NCI-H1694 treated with DMSO at 0.1 percent for 48 hours (cell line): ENCODE measurements at regions not wholly inside any gene's neighbourhood (a gene's known extent, or its start where the extent isn't known, plus 50 kb on each side); places are given as distances from the start of the nearest gene placed in this dataset.

ENCODE experiments used
- DNase-seq: peaks from one replicate; lab custom pipeline; 2025; lab: John Stamatoyannopoulos, UW

DNA sequence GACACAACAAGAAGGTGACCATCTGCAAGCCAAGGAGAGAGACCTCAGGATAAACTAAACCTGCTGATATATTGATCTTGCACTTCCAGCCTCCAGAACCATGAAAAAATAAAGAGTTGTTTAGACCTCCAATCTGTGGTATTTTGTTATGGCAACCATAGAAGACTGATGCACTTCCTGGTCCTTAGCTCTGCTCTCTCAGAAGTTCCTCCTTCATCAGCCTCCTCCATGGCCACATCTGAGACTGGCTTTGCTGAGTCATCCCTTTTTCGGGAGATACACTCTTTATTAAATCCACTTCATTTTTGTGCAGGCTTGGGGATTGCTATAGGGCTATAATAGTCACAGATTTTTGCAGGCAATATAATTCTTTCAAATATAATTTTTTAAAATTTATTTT lies 89.6 kb upstream of the ATF7IP start:
- DNase-seq = no peak

GRCh38 chr12:14278294-14278953 lies 87.1 kb upstream of the ATF7IP start:
- DNase-seq = no peak

DNA sequence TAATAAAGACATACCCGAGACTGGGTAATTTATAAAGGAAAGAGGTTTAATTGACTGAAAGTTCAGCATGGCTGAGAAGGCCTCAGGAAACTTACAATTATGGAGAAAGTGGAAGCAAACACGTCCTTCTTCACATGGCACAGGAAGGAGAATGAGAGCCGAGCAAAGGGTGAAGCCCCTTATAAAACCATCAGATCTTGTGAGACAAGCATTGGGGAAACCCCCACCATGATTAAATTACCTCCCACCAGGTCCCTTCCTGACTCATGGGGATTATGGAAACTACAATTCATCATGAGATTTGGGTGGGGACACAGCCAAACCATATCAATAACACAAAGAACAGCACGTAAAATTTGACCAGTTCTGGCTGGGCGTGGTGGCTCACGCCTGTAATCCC lies 85.6 kb upstream of the ATF7IP start:
- no peak for DNase-seq

- DNase-seq = no peak
These were observed 84.6 kb upstream of the ATF7IP start for GRCh38 chr12:14280921-14281320.

DNA sequence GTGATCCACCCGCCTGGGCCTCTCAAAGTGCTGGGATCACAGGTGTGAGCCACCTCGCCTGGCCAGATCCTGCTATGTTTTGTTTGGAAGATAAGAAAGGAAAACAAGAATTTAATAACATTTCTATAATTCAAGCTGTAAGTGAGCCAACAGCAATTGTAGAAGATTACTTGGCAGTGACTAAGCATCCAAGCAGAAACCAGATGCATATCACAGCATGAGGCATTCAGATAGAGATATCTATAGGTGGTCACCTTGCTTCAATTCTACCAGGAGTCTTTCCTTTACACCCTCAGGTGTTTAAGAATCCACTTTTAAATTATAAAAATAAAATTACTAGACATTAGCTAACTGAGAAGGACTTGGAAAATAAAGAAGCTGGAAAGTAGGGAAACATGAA lies 83.9 kb upstream of the ATF7IP start:
- DNase-seq = no peak

DNA sequence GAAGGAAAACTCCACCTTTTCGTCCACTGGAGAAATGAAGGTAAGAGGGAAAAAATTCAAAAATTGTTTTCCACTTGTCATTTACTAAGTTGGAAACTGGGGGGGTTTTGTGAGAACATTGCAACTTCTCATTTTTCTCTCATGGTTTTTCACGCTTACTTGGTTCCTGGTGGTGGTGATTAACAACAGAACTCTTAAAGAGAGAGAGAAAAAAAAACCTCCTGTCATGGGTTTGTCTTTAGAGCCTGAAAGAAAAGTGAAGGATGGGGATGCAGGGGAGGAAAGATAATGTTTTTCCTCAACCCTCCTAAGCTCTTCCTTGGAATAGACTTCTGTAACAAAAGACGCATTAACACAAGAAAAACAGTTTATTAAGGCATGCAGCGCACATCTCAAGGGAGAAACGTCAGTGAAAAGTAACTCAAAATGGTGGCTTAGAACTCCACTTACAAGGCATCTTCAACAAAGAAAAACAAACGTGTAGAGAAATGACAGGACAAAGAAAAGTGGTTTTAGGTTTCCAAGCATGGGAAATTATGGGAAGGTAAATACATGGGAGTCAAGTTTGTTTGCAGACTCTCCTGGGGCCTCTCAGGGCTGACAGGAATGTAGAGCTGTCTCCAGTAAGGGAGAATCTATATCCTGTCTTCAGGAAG lies 81.9 kb upstream of the ATF7IP start:
- no peak for DNase-seq

GRCh38 chr12:14284184-14284722 lies 81.2 kb upstream of the ATF7IP start:
- no peak for DNase-seq

DNA sequence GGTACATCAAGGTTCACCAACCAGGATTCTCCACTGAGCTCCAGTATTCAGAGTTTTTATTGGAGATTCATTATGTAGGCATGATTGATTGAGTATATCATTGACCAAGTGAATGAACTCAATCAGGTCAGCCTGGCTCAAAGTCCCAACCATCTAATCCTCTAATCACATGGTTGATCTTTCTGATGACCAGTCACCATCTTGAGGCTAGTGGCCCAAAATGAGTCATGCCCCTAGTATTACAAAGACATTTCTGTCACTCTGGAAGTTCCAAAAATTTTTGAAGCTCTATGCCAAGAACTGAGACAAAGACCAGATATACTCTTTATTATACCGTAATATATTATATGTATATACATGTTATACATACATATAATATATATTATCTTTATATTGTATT lies 75.9 kb upstream of the ATF7IP start:
- DNase-seq = no peak

GRCh38 chr12:14290951-14291350 lies 74.5 kb upstream of the ATF7IP start:
- DNase-seq = no peak

GRCh38 chr12:14303661-14304155 lies 61.8 kb upstream of the ATF7IP start:
- DNase-seq = no peak

DNA sequence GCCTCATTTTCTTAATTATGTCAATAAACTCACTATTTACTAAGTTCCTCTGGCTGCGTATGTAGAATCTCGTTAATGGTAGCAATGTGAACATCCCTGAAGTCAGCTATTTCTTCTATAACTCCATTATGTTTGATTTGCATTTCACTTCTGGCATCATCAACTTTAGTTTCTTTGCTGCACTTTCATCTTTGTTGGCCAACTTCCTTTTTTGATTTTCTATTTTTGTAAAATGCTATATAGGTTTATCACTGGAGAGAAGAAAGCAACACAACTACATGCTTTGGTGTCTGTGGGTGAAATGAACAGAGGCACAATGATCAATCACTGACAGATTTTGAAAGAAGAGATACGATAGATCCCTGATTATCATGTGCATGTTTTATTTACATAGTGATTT lies 58.5 kb upstream of the ATF7IP start:
- no peak for DNase-seq

GRCh38 chr12:14308516-14308915 lies 57.0 kb upstream of the ATF7IP start:
- no peak for DNase-seq

DNA sequence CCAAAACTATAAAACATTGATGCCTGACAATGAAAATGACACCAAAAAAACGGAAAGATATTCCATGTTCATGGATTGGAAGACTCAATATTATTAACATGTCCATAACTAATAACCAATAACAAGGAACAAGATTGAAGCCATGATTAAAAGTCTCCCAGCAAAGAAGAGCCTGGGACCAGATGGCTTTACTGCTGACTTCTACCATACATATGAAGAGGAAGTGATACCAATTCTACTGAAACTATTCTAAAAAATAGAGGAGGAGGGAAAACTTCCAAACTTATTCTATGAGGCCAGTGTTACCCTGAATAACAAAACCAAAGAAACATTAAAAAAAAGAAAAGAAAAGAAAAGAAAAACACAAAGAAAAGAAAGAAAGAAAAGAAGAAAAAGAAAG lies 54.6 kb upstream of the ATF7IP start:
- DNase-seq = no peak

DNA sequence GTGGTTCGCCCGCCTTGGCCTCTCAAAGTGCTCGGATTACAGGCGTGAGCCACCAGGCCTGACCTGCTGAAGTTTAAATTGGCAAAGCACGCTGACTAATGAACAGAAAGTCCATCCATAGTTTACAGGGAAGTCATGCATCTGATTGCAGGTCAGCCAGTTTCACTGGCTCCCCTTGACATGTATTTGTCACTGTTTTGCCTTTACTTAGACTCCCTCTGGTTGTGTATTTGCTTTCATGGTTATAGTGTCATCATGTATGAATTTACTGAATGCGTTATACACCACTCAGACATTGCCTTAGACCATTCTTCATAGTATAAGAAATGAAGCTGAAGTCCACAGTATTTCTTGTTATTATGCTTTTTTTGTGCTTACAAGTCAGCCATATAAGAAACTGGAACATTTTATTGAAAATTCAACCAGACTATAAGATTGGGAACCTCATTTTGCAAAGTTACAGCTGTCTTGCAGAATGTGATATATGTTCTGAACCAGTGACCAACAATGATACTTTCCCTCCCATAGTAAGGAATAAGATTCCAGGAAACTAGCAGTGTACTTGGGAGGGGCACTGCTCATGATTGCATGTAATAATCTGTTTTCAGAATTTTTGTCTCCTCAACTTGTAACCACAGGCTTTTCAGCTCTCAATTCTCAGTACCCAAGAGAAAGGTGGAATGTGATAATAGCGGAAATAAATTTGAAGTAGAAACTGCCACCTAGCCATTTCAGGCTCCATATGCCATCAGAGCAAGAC lies 51.9 kb upstream of the ATF7IP start:
- no peak for DNase-seq

- no peak for DNase-seq
These were observed 50.7 kb upstream of the ATF7IP start for GRCh38 chr12:14314801-14315200.

DNA sequence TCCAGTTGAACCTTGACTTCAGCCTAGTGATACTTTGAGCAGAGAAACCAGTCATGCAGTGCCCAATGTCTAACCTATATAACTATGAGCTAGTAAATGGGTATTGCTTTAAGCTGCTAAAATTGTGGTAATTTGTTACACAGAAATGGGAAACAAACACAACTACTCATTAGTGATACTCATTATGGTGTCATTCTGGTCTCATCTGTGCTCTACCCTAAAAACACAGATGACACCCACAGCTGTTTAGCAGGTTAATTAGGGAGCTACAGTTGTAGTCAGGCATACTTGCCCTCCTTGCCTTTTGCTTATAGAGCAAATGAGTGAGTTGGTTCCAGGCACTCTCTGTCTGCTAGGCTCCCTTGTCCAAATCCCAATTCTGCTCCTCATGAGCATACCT lies 50.0 kb upstream of the ATF7IP start:
- DNase-seq = peak; percentile 61
